ENCODE measurements at regions not wholly inside any gene's neighbourhood (a gene's known extent, or its start where the extent isn't known, plus 50 kb on each side); places are given as distances from the start of the nearest gene placed in this dataset.

- Histone ChIP-seq H3K79me2 (ENCODE audit: control insufficient read depth, insufficient read depth, low read length, poor library complexity) (no peaks in the 10 kb centered on the region), H3K9ac (ENCODE audit: low read length) (no peak overlapping the region), H4K12ac (ENCODE audit: low read depth, low read length) (no peak overlapping the region), H3K4me3 (ENCODE audit: low read depth, low read length) (no peak overlapping the region), H3K27ac (ENCODE audit: low read depth, low read length) (no peak overlapping the region), H2BK12ac (ENCODE audit: low read length) (no peak overlapping the region), H3K36me3 (ENCODE audit: control insufficient read depth in 1 of 2, insufficient read depth in 2 of 2, low read length in 2 of 2) (no peaks in the 10 kb centered on the region), H2BK120ac (ENCODE audit: insufficient read depth, low read length, poor library complexity) (no peak overlapping the region), H3K27me3 (ENCODE audit: insufficient read depth, low read length) (no peaks in the 10 kb centered on the region), H3K14ac (ENCODE audit: low read length) (no peak overlapping the region), H4K8ac (ENCODE audit: low read depth, low read length) (no peak overlapping the region), H4K91ac (ENCODE audit: low read depth, low read length) (no peak overlapping the region), H3K4ac (ENCODE audit: low read depth, low read length) (no peak overlapping the region), H2BK5ac (ENCODE audit: low read depth, low read length, poor library complexity) (no peak overlapping the region), H3K4me2 (ENCODE audit: low read length) (no peak overlapping the region), H2AK5ac (ENCODE audit: low read length) (no peak overlapping the region), H3K4me1 (ENCODE audit: control insufficient read depth in 1 of 2, insufficient read depth in 2 of 2, low read length in 2 of 2) (peaks cover 0 to 3% of the 10 kb centered on the region in 2 experiments), H3K18ac (ENCODE audit: low read length) (no peak overlapping the region), H3K9me3 (ENCODE audit: insufficient read depth, low read depth, low read length) (no peaks in the 10 kb centered on the region), H2AFZ (ENCODE audit: insufficient read depth, low read length, poor library complexity) (no peak overlapping the region), H3K79me1 (ENCODE audit: low read length) (no peaks in the 10 kb centered on the region), H3K23ac (ENCODE audit: low read length) (no peak overlapping the region)
- DNase-seq, result no peak
Observed at GRCh38 chr14:65308536-65308935, 104.0 kb upstream of the FUT8 start.

GRCh38 chr14:65310568-65310967, 102.0 kb upstream of the FUT8 start:
- H3K4ac ChIP-seq (ENCODE audit: low read depth, low read length), result no peak overlapping the region
- H3K36me3 ChIP-seq (ENCODE audit: control insufficient read depth in 1 of 2, insufficient read depth in 2 of 2, low read length in 2 of 2), result no peaks in the 10 kb centered on the region
- no peak overlapping the region for H2BK12ac ChIP-seq (ENCODE audit: low read length)
- no peak overlapping the region for H2AFZ ChIP-seq (ENCODE audit: insufficient read depth, low read length, poor library complexity)
- no peaks in the 10 kb centered on the region for H3K27me3 ChIP-seq (ENCODE audit: insufficient read depth, low read length)
- WGBS (ENCODE audit: extremely low coverage, insufficient coverage, insufficient read length), result no CpG with 5 or more reads among the region's 2 CpGs
- H3K9ac ChIP-seq (ENCODE audit: low read length), result no peak overlapping the region
- H4K8ac ChIP-seq (ENCODE audit: low read depth, low read length), result no peak overlapping the region
- H3K23ac ChIP-seq (ENCODE audit: low read length), result no peak overlapping the region
- H4K12ac ChIP-seq (ENCODE audit: low read depth, low read length), result no peak overlapping the region
- H3K79me1 ChIP-seq (ENCODE audit: low read length), result no peaks in the 10 kb centered on the region
- H4K91ac ChIP-seq (ENCODE audit: low read depth, low read length), result no peak overlapping the region
- no peaks in the 10 kb centered on the region for H3K4me1 ChIP-seq (ENCODE audit: control insufficient read depth in 1 of 2, insufficient read depth in 2 of 2, low read length in 2 of 2)
- no peak for DNase-seq
- H3K79me2 ChIP-seq (ENCODE audit: control insufficient read depth, insufficient read depth, low read length, poor library complexity), result no peaks in the 10 kb centered on the region
- H2AK5ac ChIP-seq (ENCODE audit: low read length), result no peak overlapping the region
- H2BK5ac ChIP-seq (ENCODE audit: low read depth, low read length, poor library complexity), result no peak overlapping the region
- no peaks in the 10 kb centered on the region for H3K9me3 ChIP-seq (ENCODE audit: insufficient read depth, low read depth, low read length)
- no peak overlapping the region for H3K14ac ChIP-seq (ENCODE audit: low read length)
- H3K4me2 ChIP-seq (ENCODE audit: low read length), result no peak overlapping the region
- no peak overlapping the region for H3K27ac ChIP-seq (ENCODE audit: low read depth, low read length)
- H3K4me3 ChIP-seq (ENCODE audit: low read depth, low read length), result no peak overlapping the region
- no peak overlapping the region for H2BK120ac ChIP-seq (ENCODE audit: insufficient read depth, low read length, poor library complexity)
- no peak overlapping the region for H3K18ac ChIP-seq (ENCODE audit: low read length)

GRCh38 chr14:65312859-65313258, 99.7 kb upstream of the FUT8 start:
- no peak overlapping the region for H4K91ac ChIP-seq (ENCODE audit: low read depth, low read length)
- H2AFZ ChIP-seq (ENCODE audit: insufficient read depth, low read length, poor library complexity), result no peak overlapping the region
- H3K79me2 ChIP-seq (ENCODE audit: control insufficient read depth, insufficient read depth, low read length, poor library complexity), result no peaks in the 10 kb centered on the region
- H2AK5ac ChIP-seq (ENCODE audit: low read length), result no peak overlapping the region
- no peak for DNase-seq
- H3K4me1 ChIP-seq (ENCODE audit: control insufficient read depth in 1 of 2, insufficient read depth in 2 of 2, low read length in 2 of 2), result no peaks in the 10 kb centered on the region
- H3K14ac ChIP-seq (ENCODE audit: low read length), result no peak overlapping the region
- no peak overlapping the region for H3K18ac ChIP-seq (ENCODE audit: low read length)
- H4K12ac ChIP-seq (ENCODE audit: low read depth, low read length), result no peak overlapping the region
- no peak overlapping the region for H3K4me2 ChIP-seq (ENCODE audit: low read length)
- H4K8ac ChIP-seq (ENCODE audit: low read depth, low read length), result no peak overlapping the region
- H3K4ac ChIP-seq (ENCODE audit: low read depth, low read length), result no peak overlapping the region
- peaks cover 2% of the 10 kb centered on the region for H3K79me1 ChIP-seq (ENCODE audit: low read length)
- H2BK5ac ChIP-seq (ENCODE audit: low read depth, low read length, poor library complexity), result no peak overlapping the region
- H3K9ac ChIP-seq (ENCODE audit: low read length), result no peak overlapping the region
- H2BK120ac ChIP-seq (ENCODE audit: insufficient read depth, low read length, poor library complexity), result no peak overlapping the region
- no peaks in the 10 kb centered on the region for H3K36me3 ChIP-seq (ENCODE audit: control insufficient read depth in 1 of 2, insufficient read depth in 2 of 2, low read length in 2 of 2)
- no CpG with 5 or more reads among the region's 6 CpGs for WGBS (ENCODE audit: extremely low coverage, insufficient coverage, insufficient read length)
- H3K27me3 ChIP-seq (ENCODE audit: insufficient read depth, low read length), result no peaks in the 10 kb centered on the region
- H2BK12ac ChIP-seq (ENCODE audit: low read length), result no peak overlapping the region
- no peak overlapping the region for H3K23ac ChIP-seq (ENCODE audit: low read length)
- H3K27ac ChIP-seq (ENCODE audit: low read depth, low read length), result no peak overlapping the region
- no peak overlapping the region for H3K4me3 ChIP-seq (ENCODE audit: low read depth, low read length)
- no peaks in the 10 kb centered on the region for H3K9me3 ChIP-seq (ENCODE audit: insufficient read depth, low read depth, low read length)

GRCh38 chr14:65318636-65319506, 93.7 kb upstream of the FUT8 start:
- Histone ChIP-seq H3K79me1 (ENCODE audit: low read length) (peaks cover 12% of the 10 kb centered on the region), H2AFZ (ENCODE audit: insufficient read depth, low read length, poor library complexity) (no peak overlapping the region), H3K27me3 (ENCODE audit: insufficient read depth, low read length) (no peaks in the 10 kb centered on the region), H4K91ac (ENCODE audit: low read depth, low read length) (no peak overlapping the region), H3K4me1 (ENCODE audit: control insufficient read depth in 1 of 2, insufficient read depth in 2 of 2, low read length in 2 of 2) (peaks cover 16 to 21% of the 10 kb centered on the region in 2 experiments), H3K14ac (ENCODE audit: low read length) (no peak overlapping the region), H3K79me2 (ENCODE audit: control insufficient read depth, insufficient read depth, low read length, poor library complexity) (peaks cover 2% of the 10 kb centered on the region), H3K9me3 (ENCODE audit: insufficient read depth, low read depth, low read length) (no peaks in the 10 kb centered on the region), H3K4me2 (ENCODE audit: low read length) (no peak overlapping the region), H2BK12ac (ENCODE audit: low read length) (peak overlapping the region; percentile 77), H3K18ac (ENCODE audit: low read length) (no peak overlapping the region), H3K4me3 (ENCODE audit: low read depth, low read length) (no peak overlapping the region), H2AK5ac (ENCODE audit: low read length) (no peak overlapping the region), H3K4ac (ENCODE audit: low read depth, low read length) (no peak overlapping the region), H4K8ac (ENCODE audit: low read depth, low read length) (no peak overlapping the region), H3K27ac (ENCODE audit: low read depth, low read length) (no peak overlapping the region), H3K9ac (ENCODE audit: low read length) (no peak overlapping the region), H3K36me3 (ENCODE audit: control insufficient read depth in 1 of 2, insufficient read depth in 2 of 2, low read length in 2 of 2) (no peaks in the 10 kb centered on the region), H3K23ac (ENCODE audit: low read length) (no peak overlapping the region), H2BK120ac (ENCODE audit: insufficient read depth, low read length, poor library complexity) (no peak overlapping the region), H4K12ac (ENCODE audit: low read depth, low read length) (no peak overlapping the region), H2BK5ac (ENCODE audit: low read depth, low read length, poor library complexity) (no peak overlapping the region)
- no CpG with 5 or more reads among the region's 7 CpGs for WGBS (ENCODE audit: extremely low coverage, insufficient coverage, insufficient read length)
- DNase-seq, result peak in 1 of 2 donors; percentile 47

Data from trophoblast cell (in vitro differentiated cells and primary cell).